Mesothelial cell of epicardium (in vitro differentiated cells): ENCODE measurements at regions not wholly inside any gene's neighbourhood (a gene's known extent, or its start where the extent isn't known, plus 50 kb on each side); places are given as distances from the start of the nearest gene placed in this dataset.
"Not testable (repeated sequence)": the region's sequence is repeated elsewhere in the genome, so short reads cannot be mapped to it uniquely, and the experiment has no call there.

Experiments used
- DNase-seq, 2 experiments: peaks; one replicate each; pipeline ENCODE4 v3.0.0; 2021; ENCODE audit warnings: low spot score in 2 of 2; ENCODE audit not compliant: unreplicated experiment in 2 of 2
- H3K27ac Mint-ChIP-seq: 2 replicates; pipeline ENCODE4 v1.8.0; 2021; ENCODE audit warnings: mixed read lengths
- H3K27me3 Mint-ChIP-seq: 2 replicates; pipeline ENCODE4 v1.8.0; 2021; ENCODE audit warnings: low read depth, mixed read lengths
- H3K36me3 Mint-ChIP-seq: 2 replicates; pipeline ENCODE4 v1.8.0; 2021; ENCODE audit warnings: mixed read lengths
- H3K4me1 Mint-ChIP-seq: 2 replicates; pipeline ENCODE4 v1.8.0; 2021; ENCODE audit warnings: mixed read lengths
- H3K4me3 Mint-ChIP-seq: 2 replicates; pipeline ENCODE4 v1.8.0; 2021; ENCODE audit warnings: mild to moderate bottlenecking, moderate library complexity, mixed read lengths
- H3K9me3 Mint-ChIP-seq: 2 replicates; pipeline ENCODE4 v1.8.0; 2021; ENCODE audit warnings: mixed read lengths

GRCh38 chr21:13986996-13987958, 223.5 kb downstream of the LIPI start:
- not testable (repeated sequence) for H3K4me3 Mint-ChIP-seq, H3K27ac Mint-ChIP-seq, DNase-seq, H3K4me1 Mint-ChIP-seq, H3K36me3 Mint-ChIP-seq, H3K27me3 Mint-ChIP-seq
- peaks cover 28% of the 10 kb centered on the region for H3K9me3 Mint-ChIP-seq

GRCh38 chr21:13985865-13986863, 224.6 kb downstream of the LIPI start:
- not testable (repeated sequence) for DNase-seq, H3K4me1 Mint-ChIP-seq, H3K27ac Mint-ChIP-seq, H3K27me3 Mint-ChIP-seq, H3K36me3 Mint-ChIP-seq, H3K4me3 Mint-ChIP-seq
- peaks cover 26% of the 10 kb centered on the region for H3K9me3 Mint-ChIP-seq

DNA sequence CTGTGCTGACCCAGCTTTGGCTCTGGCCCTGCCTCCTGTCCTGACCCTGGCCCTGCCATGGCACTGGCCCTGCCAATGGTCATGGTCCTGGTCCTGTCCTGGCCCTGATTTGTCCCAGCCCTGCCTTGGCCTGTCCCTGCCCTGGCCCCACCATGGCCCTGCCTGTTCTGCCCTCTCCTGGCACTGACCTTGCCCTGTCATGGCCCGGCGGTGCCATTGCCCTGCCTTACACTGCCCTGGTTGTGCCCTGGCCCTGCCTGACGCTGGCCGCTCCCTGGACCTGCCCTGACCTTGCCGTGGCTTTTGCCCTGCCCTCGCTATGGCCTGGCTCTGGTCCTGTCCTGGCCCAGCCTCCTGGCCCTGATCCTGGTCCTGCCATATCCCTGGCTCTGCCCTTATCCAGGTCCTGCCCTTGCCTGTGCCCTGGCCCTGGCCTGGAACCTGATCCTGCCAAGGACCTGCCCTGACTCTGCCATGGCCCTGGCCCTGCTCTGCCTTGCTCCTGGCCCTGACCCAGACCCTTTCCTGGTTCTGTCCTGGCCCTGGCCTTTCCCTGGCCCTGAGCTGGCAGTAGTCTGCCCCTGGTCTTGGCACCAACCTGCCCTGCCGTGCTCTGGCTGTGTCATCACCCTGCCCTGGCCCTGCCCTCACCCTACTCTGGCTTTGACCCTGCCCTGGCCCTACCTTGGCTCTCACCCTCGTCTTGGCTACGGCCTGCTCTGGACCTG, 225.5 kb downstream of the LIPI start:
- DNase-seq, H3K36me3 Mint-ChIP-seq, H3K27me3 Mint-ChIP-seq, H3K4me1 Mint-ChIP-seq, H3K27ac Mint-ChIP-seq, H3K4me3 Mint-ChIP-seq: not testable (repeated sequence)
- H3K9me3 Mint-ChIP-seq = peaks cover 26% of the 10 kb centered on the region

DNA sequence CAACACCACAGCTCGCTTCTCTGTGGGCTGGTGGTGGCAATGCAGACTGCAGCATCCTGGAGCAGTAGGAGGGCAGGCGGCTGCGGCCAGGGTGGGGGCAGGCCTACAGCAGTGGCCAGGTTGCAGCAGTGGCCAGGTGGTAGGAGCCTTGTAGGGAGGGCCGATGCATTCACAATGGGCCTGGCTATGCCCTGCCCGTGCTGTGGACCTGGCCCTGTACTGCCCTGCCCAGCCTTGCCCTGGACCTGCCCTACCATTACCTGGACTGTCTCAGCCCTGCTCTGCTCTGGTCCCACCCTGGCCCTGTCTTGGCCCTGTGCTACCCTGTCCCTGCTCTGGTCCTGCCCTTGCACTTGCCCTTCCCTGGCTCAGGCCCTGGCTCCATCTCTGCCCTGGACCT, 226.0 kb downstream of the LIPI start:
- H3K36me3 Mint-ChIP-seq, H3K27me3 Mint-ChIP-seq, DNase-seq, H3K4me3 Mint-ChIP-seq, H3K27ac Mint-ChIP-seq, H3K4me1 Mint-ChIP-seq: not testable (repeated sequence)
- peaks cover 20% of the 10 kb centered on the region for H3K9me3 Mint-ChIP-seq

- H3K4me3 Mint-ChIP-seq, H3K27me3 Mint-ChIP-seq, H3K36me3 Mint-ChIP-seq, DNase-seq, H3K4me1 Mint-ChIP-seq, H3K27ac Mint-ChIP-seq: not testable (repeated sequence)
- H3K9me3 Mint-ChIP-seq = peaks cover 14% of the 10 kb centered on the region
Measured at GRCh38 chr21:13981176-13982087, 229.3 kb downstream of the LIPI start.

GRCh38 chr21:13980115-13980662, 230.6 kb downstream of the LIPI start:
- H3K27ac Mint-ChIP-seq, H3K27me3 Mint-ChIP-seq, H3K4me3 Mint-ChIP-seq, H3K36me3 Mint-ChIP-seq, DNase-seq, H3K4me1 Mint-ChIP-seq: not testable (repeated sequence)
- H3K9me3 Mint-ChIP-seq = peaks cover 14% of the 10 kb centered on the region

DNA sequence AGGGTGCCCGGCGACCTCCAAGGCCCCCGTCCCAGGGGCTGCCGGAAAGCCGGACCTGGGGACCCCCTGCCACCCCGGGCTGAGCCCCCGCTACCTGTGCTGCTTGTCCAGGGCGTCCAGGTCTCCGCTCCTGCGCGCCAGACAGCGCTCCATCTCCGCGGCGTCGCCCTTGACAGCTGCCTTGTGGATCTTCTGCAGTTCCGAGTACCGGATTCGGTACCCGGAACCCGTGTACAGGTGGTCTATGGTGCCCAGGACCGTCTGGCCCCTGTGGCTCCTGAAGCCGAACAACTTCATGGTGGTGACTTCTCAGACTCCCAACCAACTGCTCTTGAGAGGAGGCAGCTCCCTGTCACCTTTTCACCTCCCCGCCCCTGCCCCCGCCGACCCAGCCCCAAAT, 231.1 kb downstream of the LIPI start:
- H3K4me1 Mint-ChIP-seq, H3K27ac Mint-ChIP-seq, H3K4me3 Mint-ChIP-seq, DNase-seq, H3K36me3 Mint-ChIP-seq, H3K27me3 Mint-ChIP-seq: not testable (repeated sequence)
- H3K9me3 Mint-ChIP-seq = peaks cover 16% of the 10 kb centered on the region

GRCh38 chr21:13974582-13974981, 236.2 kb downstream of the LIPI start:
- not testable (repeated sequence) for H3K27me3 Mint-ChIP-seq, H3K36me3 Mint-ChIP-seq, H3K27ac Mint-ChIP-seq, H3K4me3 Mint-ChIP-seq, DNase-seq, H3K4me1 Mint-ChIP-seq
- peaks cover 18% of the 10 kb centered on the region for H3K9me3 Mint-ChIP-seq

DNA sequence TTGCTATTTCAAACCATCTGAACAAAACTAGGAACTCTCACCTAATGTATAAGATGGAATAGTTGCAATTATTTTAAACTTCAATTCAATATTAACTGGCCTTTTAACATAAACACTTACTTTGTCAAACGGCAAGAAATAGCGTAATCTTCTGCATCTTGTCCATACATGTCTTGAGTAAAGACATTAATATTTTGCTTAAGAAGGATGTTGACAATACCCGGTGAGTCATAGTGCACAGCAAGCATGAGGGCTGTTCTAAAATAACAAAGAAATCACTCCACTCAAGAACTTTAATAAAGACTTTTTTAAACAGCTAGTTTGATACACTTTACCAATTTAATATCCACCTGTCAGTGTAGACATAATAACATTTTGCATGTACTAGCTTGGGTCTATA, 240.9 kb downstream of the LIPI start:
- H3K4me3 Mint-ChIP-seq, DNase-seq: not testable (repeated sequence)
- peaks cover 43% of the 10 kb centered on the region for H3K9me3 Mint-ChIP-seq

GRCh38 chr21:13969002-13969401, 241.8 kb downstream of the LIPI start:
- DNase-seq, H3K36me3 Mint-ChIP-seq, H3K4me3 Mint-ChIP-seq, H3K27ac Mint-ChIP-seq, H3K27me3 Mint-ChIP-seq, H3K4me1 Mint-ChIP-seq: not testable (repeated sequence)
- H3K9me3 Mint-ChIP-seq = peaks cover 37% of the 10 kb centered on the region

More for the DNA sequence above, 240.9 kb downstream of the LIPI start:
- H3K27me3 Mint-ChIP-seq, H3K36me3 Mint-ChIP-seq, H3K4me1 Mint-ChIP-seq, H3K27ac Mint-ChIP-seq: not testable (repeated sequence)

- H3K9me3 Mint-ChIP-seq = peaks cover 43% of the 10 kb centered on the region
- H3K36me3 Mint-ChIP-seq, H3K4me3 Mint-ChIP-seq, DNase-seq, H3K4me1 Mint-ChIP-seq, H3K27ac Mint-ChIP-seq, H3K27me3 Mint-ChIP-seq: not testable (repeated sequence)
Measured at GRCh38 chr21:13963259-13963658, 247.5 kb downstream of the LIPI start.
